GM18517 (cell line): ENCODE measurements at regions not wholly inside any gene's neighbourhood (a gene's known extent, or its start where the extent isn't known, plus 50 kb on each side); places are given as distances from the start of the nearest gene placed in this dataset.

Source experiments
- ATAC-seq: cut with Tn5 transposase; IDR thresholded peaks from one replicate; pipeline ENCODE4 v1.9.1; 2021; ENCODE audit warnings: mild to moderate bottlenecking, moderate library complexity; ENCODE audit not compliant: unreplicated experiment

DNA sequence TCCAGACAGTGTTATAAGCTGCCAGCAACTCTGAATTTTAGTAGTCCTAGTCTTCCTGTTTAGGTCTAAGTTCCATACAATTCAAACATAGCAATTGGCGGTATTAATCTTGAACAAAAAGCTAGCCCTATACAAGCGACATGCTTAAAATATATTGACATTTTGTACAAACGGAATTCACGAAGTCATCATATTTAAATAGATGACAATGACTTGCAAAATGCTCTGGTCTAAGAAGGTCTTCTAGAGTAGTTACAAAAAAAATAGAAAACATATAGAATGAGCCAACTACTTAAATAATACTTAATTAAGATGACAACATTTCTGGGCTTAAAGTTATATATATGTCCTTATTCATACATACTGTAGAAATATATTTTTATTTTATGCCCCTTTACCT lies 446.6 kb downstream of the ANKRD7 start:
- no peak for ATAC-seq

DNA sequence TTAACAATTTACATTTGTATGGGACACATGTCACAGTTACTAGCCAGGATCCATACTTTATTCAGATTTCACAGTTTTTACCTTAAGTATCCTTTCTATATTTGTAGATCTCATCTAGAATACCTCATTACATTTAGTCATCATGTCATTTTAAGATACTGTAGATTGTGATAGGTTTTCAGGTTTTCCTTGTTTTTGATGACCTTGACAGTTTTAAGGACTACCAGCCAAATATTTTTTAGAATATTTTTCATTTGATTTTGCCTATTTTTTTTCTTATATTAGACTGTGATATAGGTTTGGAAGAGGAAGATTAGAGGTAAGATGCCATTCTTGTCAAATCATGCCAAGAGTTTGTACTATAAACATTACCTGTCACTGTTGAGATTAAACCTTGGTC lies 460.3 kb downstream of the ANKRD7 start:
- ATAC-seq = no peak

DNA sequence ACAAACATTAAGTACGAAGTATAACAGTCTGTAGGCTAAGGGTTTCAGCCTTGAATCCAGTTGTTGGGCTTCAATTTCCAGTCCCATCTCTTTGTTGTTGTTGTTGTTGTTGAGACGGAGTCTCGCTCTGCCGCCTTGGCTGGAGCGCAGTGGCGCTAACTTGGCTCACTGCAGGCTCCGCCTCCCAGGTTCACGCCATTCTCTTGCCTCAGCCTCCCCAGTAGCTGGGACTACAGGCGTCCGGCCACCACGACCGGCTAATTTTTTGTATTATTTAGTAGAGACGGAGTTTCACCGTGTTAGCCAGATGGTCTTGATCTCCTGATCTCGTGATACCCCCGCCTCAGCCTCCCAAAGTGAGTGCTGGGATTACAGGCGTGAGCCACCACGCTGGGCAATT lies 464.9 kb downstream of the ANKRD7 start:
- no peak for ATAC-seq

DNA sequence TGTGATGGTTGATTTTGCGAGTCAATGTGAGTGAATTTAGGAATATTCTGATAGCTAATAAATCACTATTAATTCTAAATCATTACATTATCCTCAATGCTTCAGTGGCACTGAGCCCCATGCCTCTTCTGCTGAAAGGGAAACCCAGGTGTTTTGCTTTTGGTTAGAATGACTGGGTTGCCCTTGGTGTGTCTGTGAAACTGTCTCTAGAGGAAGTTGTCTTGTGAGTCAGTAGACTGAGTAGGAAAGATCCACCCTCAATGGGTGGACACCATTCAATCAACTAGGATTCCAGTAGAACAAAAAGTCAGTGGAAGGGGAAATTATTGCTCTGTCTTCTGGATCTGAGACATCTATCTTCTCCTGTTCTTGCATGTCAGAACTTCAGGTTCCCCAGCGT lies 472.4 kb downstream of the ANKRD7 start:
- ATAC-seq = no peak

DNA sequence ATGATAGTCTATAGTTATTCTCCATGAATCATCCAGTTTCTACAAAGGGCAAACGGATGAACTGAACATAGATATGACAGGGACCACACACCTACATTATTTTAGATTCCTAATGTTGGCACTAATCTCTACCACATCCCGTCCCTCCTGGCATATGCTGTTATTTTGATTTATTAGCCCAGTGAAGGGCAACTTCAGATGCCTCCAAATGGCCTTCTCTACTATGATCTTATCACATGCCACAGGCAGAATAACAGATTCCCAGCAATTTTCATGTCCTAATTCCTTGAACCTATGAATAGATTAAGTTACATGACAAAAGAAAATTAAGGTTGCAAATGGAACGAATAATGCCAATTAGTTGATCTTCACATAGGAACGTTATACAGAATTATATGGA lies 474.7 kb downstream of the ANKRD7 start:
- no peak for ATAC-seq

DNA sequence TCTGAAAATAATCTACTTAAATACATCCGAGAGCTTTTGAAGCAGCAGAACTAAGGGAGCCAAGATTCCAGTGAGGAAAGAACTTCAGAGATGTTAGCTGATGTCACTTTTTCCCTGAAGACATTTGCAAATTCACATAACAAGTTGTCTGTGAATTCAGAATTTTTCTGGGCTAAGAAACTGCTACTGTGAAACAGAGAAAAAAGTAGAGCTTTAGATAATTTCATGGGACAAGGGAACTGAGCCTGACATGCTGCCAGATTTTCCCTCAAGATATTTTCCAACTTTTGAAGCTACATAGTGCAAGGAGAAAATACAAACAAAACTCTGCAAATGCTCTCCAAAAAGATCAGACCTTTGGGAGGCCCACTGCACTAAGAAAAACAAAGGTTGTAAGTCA lies 484.2 kb downstream of the ANKRD7 start:
- ATAC-seq = no peak

DNA sequence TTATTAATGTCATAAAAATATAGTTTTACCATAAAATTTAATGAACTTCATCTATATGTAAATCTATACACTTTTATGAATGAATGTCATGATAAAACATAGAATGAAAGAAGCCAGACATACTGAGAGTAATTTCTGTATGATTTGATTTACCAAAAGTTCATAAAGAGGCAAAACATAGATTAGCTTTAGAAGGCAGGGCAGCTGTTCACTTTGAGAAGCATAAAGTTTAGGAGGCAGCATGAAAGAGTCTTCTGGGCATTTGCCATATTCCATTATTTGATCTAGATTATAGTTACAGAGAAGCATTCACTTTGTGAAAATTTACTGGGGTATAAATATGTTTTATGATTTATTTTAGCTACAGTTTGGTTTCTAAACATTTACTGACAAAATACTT lies 487.2 kb downstream of the ANKRD7 start:
- ATAC-seq = no peak

DNA sequence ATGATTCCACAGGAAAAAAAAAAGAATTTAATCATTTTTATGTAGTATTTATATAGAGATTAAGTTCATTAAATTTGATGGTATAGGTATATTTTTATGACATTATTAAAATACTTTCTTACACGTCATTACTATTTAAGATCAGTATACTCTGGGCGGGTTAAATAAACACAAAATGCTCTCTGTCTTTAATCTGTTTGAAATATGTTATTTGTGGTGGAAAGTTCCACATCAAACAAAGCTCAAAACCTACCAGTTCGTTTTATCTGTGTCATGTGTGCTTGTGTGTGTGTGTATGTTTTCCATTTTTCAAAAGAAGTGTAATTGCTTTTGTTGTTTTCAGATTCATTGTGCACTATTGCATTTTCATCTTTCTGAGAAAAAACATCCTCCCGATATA lies 488.5 kb downstream of the ANKRD7 start:
- no peak for ATAC-seq

DNA sequence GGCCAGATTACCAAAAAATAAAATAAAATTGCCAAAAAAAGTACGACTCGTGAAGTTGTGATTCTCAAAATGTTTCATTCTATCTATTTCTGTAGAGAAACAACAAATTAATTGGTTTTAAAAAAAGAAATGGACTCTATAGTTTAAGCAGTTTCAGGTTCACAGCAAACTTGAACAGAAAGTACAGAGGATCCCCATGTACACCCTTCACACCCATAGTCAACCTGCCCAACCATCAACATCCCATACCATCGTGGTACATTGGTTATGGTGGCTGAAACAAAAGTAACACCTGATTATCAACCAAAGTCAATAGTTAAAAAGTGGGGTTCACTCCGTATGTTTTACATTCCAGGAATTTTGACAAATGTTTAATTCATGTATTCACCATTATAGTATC lies 496.1 kb downstream of the ANKRD7 start:
- no peak for ATAC-seq

DNA sequence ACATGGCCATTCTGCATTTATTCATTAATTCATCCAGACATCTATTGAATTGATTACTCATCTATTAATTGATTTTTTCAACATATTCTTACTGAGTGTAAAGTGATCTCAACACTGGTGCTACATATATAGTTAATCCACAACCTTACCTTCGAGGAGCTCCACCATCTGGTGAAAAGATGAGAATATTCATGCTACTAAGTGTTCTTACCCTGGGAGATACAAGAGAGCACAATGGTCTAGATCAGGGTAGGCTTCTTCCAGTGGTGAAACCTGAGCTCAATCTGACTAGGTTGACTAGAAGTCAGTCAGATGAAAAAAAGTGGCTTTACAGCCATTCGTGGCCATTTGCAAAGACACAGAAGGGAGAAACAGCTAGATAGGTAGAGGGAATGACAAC lies 507.4 kb downstream of the ANKRD7 start:
- ATAC-seq = no peak

DNA sequence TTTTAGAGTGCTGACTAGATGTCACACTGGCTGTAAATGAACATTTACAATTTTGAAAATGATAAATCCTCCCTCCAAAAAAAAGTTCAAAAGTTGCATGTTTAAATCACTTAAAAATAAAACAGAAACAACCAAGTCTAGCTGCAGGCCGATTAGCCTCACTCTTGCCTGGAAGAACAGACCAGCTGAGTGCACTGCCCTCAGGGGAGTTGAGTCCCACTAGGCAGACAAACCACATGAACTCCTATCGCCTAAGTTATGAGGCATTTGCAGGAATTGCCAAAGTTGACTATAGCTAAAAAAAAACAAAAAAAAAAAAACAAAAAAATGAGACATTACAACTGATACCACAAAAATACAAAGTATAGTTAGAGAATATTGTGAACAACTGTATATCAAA lies 510.0 kb downstream of the ANKRD7 start:
- ATAC-seq = no peak

DNA sequence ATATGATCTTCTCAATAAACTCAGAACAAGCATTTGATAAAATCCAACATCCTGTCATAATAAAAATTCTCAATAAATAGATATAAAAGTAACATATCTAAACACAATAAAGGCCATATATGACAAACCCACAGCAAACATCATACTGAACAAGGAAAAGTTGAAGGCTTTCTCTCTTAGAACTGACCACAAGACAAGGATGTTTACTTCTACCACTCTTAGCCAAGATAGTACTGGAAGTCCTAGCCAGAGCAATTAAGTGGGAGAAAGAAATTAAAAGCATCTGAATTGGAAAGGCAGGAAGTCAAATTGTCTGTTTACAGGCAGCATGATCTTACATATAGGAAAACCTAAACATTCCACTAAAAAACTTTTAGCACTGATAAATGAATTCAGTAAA lies 510.9 kb downstream of the ANKRD7 start:
- ATAC-seq = no peak

DNA sequence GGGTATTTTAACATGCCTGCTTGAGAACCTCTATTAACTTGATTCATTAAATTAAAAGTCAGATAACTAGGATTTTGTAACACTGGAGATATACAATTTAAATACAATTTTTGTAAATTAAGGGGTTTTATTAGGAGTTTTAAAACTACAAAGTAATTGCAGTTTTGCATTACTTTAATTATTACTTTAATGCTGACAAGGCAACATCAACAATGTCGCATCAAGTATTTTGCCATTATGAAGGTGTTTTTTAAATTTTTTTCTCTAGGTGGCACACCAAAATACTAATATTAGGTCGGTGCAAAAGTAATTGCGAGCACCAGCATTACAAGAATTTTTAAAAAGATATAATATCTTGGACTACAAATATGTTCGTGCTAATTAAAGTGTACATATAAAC lies 513.4 kb downstream of the ANKRD7 start:
- no peak for ATAC-seq

DNA sequence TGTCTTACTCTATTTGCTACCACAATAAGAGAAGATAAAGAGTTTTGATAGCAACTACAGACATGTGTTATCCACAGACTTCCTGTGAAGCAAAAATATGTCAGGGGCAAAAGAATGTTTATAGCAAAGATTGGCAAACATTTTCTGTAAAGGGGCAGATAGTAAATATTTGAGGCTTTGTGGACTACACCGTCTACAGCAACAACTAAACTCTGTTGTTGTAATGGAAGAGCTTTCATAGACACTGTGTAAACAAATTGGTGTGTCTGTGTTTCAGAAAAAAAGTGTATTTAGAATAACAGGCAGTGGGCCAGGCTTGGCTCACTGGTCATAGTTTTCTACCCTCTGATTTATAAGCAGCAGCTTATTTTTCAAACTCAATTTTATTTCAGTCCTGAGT lies 521.4 kb downstream of the ANKRD7 start:
- ATAC-seq = no peak

DNA sequence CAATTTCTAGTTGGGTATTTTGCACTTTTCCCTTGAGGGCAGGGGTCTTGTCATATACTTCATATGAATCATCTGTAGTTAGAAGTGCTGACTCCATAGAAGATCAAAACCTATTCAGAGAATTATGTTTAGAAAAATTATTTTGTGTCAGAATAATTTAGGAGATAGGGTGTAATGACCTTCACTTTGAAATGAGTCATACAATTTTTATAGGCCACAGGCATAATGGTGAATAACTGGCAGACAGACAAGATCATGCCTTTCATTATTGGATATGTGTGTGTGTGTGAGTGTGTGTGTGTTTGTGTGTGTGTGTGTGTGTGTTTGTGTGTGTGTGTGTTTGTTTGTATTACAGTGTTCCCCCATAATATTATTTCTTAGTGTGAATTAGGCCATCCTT lies 523.0 kb downstream of the ANKRD7 start:
- ATAC-seq = no peak

DNA sequence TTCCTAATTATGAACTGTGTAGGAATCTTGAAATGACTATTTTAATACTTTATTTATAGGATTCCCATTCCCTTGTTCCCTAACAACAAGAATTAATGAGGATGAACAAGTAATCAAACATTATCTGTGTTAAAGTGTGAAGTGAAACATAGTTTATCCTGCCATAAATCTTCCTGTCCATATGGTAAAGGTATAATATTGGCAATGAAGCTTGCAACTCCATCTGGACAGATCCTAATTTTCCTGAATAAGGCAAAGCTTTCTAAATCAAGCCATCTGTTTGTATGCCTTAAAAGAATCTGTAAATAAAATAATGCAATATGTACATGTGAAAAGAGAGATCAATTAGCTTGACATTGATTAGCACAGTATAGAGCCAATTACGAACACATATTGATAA lies 529.0 kb downstream of the ANKRD7 start:
- no peak for ATAC-seq

DNA sequence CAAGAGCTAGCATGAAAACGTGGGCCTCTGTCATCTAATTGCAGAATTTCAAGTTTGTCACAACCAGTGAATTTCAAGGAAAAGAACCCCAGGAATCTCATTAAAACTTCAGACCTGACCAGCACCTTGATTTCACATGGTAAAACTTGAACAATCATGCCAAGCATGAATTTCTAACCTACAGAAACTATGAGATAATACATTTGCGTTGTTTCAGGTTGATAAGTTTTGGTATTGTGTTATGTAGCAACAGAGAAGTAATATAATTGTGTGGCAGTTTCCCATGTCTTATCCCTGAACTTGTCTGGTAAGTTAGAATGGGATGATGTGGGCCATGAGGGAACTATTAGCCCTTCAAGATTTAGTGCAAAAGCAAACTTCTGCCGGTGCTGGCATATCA lies 530.1 kb downstream of the ANKRD7 start:
- no peak for ATAC-seq

DNA sequence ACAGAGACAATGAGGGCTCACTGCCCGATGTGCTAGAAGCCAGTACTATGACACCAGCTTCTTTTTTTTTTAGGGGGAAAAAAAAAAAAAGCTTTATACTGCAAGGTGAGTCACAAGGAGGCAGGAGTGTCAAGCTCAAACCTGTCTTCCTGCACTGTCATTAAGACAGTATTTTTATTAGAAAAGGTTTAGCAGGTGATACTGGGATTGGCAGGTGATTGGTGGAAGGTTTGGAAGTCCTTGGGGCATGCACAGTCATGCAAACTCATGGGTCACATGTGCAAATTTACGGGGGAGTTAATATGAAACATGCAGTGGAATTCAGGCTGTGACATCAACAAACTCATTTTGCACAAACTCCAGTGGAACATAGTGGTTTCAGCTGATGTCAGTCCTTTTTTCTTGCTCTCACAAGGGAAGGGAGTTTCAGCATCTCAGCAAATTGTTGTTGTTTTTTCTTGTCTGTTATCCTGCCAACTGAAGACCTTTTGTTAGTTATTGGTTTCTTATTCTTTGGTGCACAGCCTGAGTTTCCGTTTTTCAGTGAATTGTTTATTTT lies 530.6 kb downstream of the ANKRD7 start:
- ATAC-seq = no peak

DNA sequence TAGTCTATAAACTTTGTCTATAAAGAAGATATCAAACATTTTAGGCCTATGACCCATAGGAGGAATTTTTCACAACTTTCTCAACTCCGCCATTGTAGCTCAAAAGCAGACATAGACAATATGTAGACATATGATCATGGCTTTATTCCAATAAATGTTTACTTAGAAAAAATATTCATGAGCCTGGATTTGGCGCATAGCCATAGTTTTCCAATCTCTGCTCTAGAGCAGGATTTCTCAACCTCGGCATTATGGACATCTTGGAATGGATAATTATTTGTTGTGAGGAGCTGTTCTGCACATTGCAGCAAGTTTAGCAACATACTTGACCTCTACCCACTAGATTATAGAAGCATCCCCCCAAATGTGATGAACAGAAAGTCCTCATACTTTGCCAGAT lies 532.6 kb downstream of the ANKRD7 start:
- ATAC-seq = no peak

DNA sequence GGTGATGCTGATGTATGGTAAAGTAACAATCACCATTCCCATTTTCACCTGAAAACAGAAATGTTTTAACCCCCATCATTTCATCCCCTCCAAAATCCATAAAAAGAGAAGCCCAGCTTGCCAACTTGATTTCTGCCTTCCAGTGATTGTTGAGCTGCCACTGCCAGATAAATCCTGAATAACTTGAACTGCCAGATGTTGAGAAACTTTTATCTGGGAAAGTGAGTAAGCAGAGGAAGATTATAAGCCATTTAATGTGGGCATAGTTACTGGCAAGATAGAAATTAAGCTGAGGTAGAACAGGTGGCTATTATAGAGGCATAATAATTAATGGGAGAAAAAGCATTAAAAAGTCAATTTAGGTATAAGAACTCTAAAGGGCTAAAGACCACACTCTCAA lies 534.1 kb downstream of the ANKRD7 start:
- ATAC-seq = no peak

DNA sequence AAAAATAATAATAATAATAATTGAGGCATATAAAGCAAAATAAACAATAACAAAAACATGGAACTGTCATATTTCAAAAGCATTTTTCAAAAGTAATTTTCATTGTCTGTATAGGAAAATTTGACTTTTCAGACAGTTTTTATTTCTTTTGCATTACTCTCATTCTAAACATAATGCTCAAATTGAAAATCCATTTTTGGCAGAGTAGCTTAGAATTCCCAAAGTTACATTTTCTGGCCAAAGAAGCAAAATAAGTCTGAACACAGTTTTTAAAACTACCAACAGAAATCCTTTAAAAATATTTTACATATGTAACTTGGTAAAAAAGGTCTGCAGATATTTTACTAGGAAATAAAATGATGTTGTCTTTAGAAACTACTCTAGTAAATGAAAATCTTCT lies 535.4 kb downstream of the ANKRD7 start:
- no peak for ATAC-seq

DNA sequence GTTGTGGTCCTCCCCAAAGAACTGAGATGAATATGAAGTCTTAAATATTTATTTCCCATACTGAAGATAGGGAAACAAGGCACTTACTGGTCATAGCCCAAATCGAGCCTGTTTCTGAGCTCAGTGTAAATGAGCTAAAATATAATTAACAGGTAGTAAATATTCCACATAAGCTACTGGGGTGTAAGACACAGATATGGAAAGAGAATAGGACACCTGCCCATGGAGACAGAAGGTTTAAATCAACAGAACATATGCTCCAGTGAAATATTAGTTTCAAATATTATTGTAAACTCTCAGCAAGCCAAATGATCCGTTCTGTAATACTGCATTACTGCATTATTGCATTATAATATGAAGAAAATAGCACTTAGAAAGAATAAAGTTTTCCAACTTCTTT lies 537.9 kb downstream of the ANKRD7 start:
- ATAC-seq = no peak

DNA sequence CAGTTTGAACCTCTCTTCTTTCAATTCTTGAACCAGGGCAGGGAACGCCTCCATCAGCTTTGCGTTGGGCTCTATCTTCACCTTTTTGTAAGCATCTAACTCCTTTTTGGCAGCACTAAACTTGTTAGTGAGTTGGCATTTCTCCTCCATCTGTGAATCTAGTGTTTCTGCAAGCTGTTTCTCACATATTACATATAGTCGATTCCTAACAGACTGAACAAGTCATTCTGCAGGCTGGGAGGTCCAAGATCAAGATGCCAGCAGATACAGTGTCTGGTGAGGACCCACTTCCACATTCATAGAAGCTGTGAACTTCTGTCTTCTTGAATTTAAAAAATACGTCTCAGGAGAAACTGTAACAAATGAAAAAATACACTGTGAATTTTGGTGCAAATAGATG lies 539.7 kb downstream of the ANKRD7 start:
- ATAC-seq = no peak

DNA sequence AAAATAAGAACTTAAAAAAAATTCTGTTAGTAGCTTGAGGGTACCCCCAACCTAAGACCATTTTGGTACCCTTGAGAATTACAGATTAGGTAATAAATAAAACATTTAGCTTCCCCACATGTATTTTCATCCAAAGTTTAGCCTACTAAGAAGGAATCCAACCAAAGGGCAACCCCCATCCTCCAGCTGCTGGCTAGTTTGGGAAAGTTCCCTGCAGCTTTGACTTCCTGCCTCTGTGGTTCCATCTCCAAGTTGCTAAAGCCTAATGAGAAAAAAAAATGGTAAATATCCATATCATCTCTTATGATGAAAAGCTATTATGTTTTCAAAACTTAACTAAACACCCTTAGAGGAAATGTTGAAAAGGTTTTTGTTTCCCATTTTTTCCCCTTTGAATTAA lies 547.2 kb downstream of the ANKRD7 start:
- ATAC-seq = no peak
